C4-2B (cell line): ENCODE measurements at regions not wholly inside any gene's neighbourhood (a gene's known extent, or its start where the extent isn't known, plus 50 kb on each side); places are given as distances from the start of the nearest gene placed in this dataset.

Experiments
- CTCF ChIP-seq: fragments of 450-650 bp; conservative IDR thresholded peaks from 2 replicates; pipeline ENCODE4 v1.5.1; 2017; ENCODE audit warnings: mild to moderate bottlenecking
- ZFX ChIP-seq: fragments of 450-650 bp; IDR thresholded peaks from 2 replicates; pipeline ENCODE4 v1.6.1; 2017

DNA sequence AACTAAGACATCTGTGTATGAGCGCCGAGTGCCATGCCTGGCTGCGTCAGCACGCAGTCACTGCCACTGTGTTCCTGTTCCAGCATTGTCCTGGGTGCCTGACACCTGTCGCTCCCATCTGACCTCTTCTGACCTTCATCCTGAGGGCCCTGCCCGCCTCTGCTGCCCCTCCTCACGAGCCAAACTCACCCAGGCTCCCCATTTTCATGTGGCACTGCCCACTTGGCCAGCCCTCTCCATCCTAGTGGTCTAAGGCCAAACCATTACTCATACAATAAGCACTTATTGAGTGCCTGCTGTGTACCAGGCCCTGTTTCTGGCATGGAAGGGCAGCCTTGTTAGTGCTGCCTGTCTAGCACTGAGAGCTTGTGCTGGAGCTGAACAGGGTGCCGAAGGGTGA is 77.2 kb upstream of the PCBD1 start:
- TF ChIP-seq CTCF, result no peak
- TF ChIP-seq ZFX, result no peak
